NCI-H2196 (cell line): ENCODE measurements at regions not wholly inside any gene's neighbourhood (a gene's known extent, or its start where the extent isn't known, plus 50 kb on each side); places are given as distances from the start of the nearest gene placed in this dataset.
"Not testable (repeated sequence)": the region's sequence is repeated elsewhere in the genome, so short reads cannot be mapped to it uniquely, and the experiment has no call there.

Experiments used
- DNase-seq: peaks from one replicate; lab custom pipeline; 2025; ENCODE audit not compliant: unreplicated experiment; lab: John Stamatoyannopoulos, UW

DNA sequence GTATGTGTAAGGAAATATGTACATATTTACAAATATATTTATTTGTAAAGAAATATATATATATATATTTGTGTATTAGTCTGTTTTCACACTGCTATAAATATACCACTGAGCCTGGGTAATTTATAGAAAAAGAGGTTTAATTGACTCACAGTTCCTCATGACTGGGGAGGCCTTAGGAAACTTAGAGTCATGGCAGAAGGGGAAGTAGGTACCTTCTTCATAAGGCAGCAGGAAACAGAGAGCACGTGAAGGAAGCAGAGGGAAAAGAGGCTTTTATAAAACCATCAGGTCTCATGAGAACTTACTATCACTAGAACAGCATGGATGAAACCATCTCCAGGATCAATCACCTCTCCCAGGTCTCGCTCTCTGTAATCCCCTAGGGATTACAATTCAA, 644.5 kb upstream of the HS3ST5 start:
- DNase-seq = no peak

DNA sequence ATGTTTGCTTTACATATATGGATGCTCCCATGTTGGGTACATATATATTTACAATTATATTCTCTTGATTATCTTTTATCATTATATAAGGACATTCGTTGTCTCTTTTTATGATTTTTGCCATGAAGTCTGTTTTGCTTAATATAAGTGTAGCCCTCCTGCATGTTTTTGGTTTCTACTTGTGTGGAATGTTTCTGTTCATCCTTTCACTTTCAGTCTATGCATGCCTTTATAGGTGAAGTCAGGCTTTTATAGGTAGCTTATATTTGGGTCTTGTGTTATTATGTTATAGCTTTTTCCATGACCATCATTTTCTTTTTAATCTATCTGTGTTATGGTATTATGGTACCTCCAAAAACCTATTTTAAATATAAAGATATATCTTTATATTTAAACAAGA, 612.5 kb upstream of the HS3ST5 start:
- no peak for DNase-seq

DNA sequence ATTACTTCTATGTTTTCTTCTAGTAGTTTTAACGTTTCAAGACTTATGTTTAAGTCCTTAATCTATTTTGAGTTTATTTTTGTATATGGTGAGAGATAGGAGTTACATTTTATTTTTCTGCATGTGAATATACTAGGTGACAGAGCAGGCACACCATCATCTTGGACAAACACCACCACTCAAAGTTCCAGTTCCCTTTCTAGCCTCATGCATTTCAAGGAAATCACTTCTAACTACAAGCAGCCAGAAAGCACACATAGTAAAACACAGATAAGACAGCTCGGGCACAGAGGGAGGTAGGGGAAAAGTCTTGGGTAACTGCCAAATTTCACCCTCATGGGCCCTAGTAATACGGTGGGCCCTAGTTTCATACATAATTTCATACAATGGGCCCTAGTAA, 609.4 kb upstream of the HS3ST5 start:
- no peak for DNase-seq

DNA sequence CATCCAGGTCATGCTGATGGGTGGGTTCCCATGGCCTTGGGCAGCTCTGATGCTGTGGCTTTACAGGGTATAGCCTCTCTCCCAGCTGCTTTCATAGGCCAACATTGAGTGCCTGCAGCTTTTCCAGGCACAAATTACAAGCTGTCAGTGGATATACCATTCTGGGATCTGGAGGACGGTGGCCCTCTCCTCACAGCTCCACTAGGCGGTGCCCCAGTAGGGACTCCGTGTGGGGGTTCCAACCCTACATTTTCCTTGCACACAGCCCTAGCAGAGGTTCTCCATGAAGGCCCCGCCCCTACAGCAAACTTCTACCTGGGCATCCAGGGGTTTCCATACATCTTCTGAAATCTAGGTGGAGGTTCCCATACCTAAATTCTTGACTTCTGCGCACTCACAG, 602.6 kb upstream of the HS3ST5 start:
- no peak for DNase-seq

DNA sequence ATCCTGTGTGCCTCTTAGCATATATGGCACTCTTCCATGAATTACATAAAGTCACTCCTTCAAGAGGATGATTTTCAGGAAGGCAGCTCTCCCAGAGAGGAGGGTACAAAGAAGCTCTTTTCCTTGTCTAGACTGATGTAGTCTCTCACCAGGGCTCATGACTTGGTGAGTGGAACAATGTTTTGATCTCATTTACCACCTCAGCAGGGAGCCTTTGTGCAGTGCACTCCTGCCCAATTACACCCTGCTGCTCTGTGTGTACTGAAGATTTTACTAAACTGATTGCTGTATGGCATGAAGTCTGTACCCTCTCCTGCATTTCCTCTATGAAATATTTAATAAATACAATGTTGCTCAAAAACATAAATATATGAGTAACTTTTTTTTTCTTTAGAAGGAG, 598.3 kb upstream of the HS3ST5 start:
- DNase-seq = no peak

DNA sequence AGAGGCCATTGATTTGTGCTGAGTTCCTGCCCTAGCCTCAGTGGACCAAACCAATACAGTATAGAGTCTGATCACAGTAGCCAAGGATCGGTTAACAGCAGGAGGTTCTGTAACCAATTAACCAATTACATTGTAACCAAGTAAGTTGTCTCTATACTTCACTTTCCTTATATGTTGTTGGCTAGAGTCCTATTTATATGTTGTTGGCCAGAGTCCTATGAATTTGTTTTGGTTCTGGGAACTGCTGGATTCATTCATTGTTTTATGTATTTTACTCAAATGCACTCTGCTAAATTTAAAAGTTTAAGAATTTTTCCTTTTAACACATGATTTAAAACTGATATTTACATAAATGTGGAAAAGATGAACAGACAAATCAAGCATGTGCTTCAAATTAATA, 597.4 kb upstream of the HS3ST5 start:
- DNase-seq = no peak

DNA sequence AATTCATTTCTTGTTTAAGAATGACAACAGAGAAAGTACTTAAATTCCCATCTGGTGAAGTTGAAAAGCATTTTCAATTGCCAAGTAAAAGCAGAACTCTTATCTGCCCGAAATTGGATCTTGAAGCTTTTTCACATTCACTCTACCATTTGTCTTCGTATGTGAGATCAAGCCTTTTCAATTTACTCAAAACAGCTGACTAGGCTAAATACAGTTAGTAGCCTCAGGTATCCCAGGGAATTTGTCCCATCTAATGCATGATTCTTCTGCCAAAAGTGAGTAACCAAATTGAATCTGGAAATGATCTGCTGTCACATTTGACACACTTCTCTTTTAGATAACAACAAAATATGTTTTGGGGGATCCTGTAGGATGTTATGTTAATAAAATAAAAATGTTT, 596.8 kb upstream of the HS3ST5 start:
- no peak for DNase-seq

DNA sequence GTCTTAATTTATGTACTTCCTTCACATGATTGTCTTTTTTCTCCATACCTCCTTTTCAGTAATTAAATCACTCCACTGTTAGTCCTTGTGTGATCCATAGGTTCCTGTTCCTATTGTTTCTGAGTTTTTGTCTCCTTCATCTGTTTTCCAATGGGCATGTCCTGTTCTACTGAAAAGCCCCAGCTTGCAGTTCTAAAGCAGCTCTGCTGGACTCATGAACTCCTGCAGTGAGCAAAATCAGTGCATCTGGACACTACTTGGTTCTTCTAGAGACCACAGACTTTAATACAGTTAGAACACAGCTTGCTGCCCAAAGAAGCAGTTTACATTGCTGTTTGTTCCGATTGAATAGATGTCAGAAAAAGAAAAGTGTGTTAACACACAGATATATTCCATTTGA, 593.3 kb upstream of the HS3ST5 start:
- DNase-seq = no peak

DNA sequence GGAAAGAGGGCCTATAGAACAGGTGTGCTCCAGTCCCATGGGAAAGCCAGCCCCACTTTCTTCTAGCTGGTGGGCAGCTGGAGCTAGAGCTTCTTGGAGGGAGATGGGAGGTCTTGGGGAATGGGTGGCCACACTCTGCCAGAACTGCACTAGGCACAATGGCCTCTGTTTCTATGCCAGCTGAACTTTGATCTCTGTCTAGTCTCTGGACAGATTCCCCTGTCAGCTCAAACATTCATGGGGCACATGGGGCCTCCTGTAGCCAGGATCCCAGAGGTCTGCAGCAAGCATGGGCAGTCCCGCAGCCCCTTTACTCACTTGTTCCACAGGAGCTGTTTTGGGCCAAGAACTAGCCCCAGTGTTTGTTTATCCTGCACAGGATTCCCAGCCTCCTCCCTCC, 591.3 kb upstream of the HS3ST5 start:
- no peak for DNase-seq

DNA sequence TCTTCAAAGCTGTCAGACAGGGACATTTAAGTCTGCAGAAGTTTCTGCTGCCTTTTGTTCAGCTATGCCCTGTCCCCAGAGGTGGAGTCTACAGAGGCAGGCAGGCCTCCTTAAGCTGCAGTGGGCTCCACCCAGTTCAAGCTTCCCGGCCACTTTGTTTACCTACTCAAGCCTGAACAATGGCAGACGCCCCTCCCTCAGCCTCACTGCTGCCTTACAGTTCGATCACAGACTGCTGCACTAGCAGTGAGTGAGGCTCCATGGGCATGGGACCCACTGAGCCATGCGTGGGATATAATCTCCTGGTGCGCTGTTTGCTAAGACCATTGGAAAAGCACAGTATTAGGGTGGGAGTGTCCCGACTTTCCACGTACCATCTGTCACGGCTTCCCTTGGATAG, 585.9 kb upstream of the HS3ST5 start:
- DNase-seq = not testable (repeated sequence)

DNA sequence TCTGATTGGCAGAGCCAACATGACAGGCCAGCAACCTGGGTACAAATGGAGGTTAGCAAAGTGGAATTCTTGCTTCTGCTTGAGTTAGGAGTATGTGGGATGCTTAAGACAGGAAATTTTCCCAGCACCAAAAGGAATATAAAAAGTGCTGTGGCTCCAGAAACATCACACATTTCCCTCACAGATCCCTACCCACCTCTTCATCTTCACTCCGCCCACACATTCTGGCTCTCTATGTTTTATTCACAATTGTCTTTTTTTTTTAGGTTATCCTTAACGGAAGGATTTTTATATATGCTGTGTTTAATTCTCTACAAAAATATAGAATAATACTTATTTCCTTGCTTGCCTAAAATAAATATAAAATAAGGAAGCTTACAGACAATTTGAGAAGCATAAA, 563.3 kb upstream of the HS3ST5 start:
- no peak for DNase-seq

DNA sequence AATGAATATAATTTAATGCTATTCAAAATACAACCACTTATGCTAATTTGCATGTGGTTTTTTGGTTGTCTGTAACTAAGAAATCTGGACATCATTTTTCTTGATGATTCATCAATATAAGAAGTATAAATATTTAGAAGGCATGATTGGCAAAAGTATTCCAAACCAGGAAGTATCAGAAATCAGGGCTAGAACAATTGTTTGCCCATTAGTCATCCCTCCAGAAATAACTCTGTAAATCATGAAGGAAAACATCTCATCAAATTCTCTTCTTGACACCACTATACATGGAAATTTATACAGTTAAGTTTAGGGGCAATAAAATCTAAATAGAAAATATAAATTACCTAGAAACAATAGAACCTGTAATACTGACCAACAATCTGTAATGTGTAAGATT, 554.7 kb upstream of the HS3ST5 start:
- DNase-seq = no peak

DNA sequence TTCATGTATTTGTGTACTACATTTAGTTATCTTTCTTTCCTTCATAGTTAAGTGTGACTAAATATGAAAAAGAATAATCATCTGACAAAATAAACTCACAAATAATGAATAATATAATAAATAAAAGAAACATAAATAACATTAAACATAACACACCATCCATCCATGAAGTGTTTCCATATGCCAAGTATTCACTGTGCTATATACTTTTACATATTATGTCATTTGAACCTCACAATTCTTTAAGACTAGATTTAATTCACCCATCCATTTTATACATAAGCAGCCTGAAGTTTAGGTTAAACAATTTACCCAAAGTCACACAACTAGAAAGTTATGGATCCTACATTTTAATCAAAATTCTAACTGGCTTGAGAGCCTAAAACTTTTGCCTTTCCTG, 549.4 kb upstream of the HS3ST5 start:
- DNase-seq = no peak

DNA sequence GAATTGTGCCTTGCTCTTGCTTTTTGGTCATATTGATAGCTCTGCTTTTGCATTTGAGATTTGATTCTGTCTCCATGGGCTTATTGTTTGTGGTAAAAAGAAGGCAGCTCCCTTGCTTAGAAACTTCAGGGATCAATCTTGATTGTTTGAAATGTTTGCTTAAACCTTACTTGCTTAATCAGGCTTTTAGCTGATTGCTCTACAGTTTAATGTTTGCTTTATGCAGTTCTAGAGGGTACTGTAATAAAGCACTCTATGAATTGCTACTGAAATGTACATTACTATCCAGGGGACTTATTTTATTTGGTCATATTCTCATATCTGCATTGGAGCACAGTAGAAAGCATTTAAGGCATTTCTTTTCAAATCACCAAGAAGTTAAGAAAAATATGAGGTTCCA, 545.4 kb upstream of the HS3ST5 start:
- no peak for DNase-seq

DNA sequence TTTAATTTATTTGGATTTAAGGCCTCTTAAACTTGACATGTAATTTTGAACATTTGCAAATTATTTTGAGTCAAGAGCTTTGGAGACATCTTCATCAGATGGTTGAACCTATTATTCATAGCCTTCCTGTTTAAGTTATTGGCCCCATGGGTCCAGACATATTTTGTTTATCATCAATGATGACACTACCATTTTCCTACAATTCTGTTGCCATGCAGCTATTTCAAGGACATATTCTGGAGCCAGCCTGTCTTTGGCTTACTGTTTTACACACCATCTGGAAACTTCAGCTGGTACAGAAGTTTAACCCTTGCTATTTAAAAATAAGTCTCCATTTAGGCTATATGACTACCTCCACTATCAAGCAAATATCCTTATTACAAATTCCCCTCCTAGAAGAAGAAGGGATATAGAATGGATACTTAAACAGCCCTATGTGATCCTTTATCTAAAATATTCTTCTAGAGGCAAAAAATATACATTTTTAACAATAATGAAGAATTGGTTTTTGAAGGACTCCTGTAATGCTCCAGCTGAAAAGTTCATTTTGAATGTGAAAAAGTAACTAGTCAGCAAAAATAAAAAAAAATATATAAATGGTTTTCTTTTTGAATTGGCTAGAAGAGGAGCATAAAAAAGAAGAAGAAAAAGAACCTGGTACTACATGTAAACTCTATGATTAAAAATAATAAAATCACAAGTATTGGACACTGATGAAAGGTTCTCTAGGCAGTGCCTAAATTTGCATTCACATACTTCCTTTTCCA, 544.0 kb upstream of the HS3ST5 start:
- no peak for DNase-seq

DNA sequence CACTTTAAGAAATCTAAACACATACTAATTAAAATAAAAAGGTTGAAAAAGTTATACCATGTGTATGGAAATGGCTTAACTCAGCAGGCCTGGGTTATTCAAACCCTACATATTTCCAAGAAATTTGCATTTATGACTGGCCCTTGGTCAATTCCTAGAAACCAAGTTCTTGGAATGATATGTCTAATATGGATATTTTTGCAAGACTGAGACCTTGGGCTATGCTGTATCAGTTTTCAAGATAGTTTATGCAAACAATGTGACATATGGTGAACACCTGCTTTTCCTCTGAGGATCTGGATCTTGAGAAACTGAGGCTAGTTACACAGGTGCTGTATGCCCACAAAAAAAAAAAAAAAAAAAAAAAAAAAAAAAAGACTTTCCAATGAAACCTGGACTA, 536.9 kb upstream of the HS3ST5 start:
- no peak for DNase-seq

DNA sequence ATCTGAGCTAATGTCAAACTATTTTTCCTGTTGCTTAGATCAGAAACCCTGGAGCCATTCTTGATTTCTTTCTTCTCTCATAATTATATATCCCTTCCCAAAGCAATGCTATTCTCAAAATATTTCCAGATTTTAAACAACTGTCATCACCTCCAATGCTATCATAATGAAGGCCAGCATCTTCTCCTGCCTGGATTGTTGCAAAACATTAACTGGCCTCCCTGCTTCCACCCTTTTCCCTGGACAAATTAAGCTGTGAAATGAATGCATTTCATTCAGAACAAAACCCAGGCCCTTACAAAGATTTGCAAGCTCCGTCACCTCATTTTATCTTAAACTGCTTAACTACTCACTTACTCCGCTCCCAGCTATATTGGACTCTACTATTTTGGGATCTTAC, 535.3 kb upstream of the HS3ST5 start:
- DNase-seq = no peak

DNA sequence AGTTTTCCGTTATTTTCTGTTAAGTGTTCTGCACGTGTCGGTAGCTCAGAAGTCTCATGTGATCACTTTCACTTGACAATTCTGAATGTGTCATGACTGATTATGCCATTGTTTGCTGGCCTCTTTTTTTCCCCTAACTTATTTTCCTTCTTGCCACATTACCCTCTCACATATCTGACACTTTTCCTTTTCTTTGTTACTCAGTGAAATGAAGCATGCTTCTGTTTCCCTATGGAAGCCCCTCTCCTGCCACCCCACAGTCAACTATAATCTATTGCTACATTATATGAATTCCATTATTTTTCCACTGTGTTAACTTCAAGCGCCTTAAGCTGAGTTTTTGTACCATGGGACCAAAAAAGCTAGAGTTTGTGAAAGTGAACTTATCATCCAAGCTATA, 531.6 kb upstream of the HS3ST5 start:
- no peak for DNase-seq

DNA sequence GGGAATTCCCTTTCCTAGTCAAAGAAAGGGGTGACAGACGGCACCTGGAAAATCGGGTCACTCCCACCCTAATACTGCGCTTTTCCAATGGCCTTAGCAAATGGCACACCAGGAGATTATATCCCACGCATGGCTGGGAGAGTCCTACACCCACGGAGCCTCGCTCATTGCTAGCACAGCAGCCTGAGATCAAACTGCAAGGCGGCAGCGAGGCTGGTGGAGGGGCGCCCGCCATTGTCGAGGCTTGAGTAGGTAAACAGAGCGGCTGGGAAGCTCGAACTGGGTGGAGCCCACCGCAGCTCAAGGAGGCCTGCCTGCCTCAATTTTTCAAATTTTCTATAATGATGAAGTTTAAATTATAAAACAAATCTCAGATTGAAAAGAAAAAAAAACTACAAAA, 522.7 kb upstream of the HS3ST5 start:
- not testable (repeated sequence) for DNase-seq

DNA sequence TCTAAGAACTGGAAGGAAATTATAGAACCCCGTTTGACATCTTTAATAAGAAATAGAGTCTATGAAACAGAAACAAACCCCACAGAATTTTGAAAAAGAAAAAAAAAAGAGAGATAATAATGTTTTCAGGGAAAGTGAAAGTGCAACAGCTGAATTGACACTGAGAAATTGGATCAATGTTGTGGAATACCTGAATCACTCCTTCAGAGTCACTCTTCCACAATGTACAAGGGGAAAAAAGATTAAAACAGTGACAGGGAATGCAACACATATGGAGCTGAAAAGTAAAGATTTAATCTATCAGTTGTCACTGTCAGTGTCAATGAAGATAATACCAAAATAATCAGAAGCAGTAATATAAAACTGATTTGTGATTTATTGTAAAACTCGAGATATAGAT, 520.8 kb upstream of the HS3ST5 start:
- DNase-seq = no peak

DNA sequence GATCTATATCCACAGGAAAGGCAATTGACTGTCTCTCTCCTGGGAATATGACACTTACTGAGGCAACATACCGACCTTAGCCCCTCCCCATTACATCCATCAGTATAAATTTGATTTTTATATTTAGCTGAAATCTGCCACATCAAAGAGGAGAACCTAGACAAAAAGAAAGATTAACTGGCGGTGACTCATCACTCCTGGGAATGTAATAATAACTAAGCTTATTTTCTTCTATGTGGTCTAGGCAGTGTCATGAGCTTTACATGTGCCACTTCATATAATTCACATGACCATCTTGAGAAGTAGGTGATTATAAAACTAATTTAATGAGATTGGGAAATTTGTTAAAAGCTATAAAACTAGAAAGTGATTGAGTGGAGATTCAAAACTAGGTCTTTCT, 520.0 kb upstream of the HS3ST5 start:
- no peak for DNase-seq

DNA sequence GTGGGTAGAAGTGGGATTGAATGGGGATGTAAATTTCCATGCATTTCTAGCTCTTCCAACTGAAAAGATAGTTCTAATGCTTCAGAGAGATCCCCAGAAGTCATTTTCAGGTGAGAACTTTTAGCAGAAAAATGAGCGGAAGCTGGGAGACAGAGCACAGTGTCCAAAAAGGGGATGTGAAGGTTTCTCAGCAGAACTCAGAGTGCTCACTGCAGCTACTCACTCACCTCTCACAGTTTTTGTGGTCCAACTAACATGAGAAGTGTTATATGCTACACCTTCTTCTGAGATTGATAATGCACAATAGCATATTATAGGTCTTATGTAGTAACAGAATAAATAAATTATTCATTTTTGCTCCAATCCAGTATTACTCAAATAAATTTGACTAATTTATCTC, 519.2 kb upstream of the HS3ST5 start:
- DNase-seq = no peak

DNA sequence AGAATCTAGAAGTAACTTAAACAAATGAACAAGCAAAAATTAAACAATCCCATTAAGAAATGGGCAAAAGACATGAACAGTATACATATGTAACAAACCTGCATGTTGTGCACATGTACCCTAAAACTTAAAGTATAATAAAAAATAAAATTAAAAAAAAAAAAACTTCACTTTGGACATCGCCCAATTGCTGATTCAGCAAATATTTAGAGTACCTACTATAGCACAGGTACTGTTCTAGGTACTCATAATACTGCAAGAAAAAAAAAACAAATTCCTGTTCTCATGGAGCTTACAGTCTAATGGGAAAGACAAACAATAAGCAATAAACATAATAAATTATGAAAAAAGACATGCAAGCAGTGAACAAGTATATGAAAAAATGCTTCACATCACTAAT, 501.5 kb upstream of the HS3ST5 start:
- DNase-seq = no peak

DNA sequence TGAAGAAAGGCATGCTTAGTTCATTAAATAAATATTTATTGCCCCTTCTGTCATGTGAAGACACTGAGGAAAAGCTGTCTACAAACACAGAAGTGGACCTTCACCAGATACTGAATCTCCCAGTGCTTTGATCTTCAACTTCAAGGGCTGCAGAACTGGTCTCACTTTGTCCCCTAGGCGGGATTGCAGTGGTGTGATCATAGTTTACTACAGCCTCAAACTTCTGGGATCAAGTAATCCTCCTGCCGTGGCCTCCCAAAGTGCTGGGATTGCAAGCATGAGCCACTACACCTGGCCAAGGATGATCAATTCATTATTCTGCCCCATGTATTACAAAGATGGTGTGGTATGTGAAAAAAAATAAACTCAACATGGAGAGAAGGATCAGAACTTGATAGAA, 496.2 kb upstream of the HS3ST5 start:
- no peak for DNase-seq
